ENCODE measurements at regions not wholly inside any gene's neighbourhood (a gene's known extent, or its start where the extent isn't known, plus 50 kb on each side); places are given as distances from the start of the nearest gene placed in this dataset.

DNA sequence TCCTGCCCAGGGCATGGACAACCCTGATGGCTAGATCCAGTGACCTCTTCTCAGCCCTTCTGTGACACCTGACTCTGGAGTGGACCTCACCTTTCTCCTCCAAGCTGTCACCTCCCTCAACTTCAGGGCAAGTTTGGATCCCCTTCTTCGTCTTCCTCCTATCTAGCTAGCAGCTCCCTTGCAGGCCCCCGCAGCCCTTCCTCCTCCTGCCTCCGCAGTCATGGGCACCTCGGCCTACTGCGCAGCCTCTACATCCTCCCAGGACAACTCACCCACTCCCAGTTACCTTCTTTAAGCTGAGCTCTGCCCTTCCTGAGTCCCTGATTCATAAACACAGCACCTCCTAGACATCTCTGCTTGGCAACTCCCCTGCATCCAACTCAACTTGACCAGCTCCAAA is 61.3 kb upstream of the ID3 start:
- Histone ChIP-seq H3K27me3 (ENCODE audit: insufficient read depth, low read length) (peaks cover 23% of the 10 kb centered on the region), H3K4me1 (ENCODE audit: insufficient read depth, low read length) (peaks cover 54% of the 10 kb centered on the region), H3K9me3 (ENCODE audit: low read depth, low read length) (no peaks in the 10 kb centered on the region), H3K4me3 (ENCODE audit: low read length) (no peak overlapping the region)

DNA sequence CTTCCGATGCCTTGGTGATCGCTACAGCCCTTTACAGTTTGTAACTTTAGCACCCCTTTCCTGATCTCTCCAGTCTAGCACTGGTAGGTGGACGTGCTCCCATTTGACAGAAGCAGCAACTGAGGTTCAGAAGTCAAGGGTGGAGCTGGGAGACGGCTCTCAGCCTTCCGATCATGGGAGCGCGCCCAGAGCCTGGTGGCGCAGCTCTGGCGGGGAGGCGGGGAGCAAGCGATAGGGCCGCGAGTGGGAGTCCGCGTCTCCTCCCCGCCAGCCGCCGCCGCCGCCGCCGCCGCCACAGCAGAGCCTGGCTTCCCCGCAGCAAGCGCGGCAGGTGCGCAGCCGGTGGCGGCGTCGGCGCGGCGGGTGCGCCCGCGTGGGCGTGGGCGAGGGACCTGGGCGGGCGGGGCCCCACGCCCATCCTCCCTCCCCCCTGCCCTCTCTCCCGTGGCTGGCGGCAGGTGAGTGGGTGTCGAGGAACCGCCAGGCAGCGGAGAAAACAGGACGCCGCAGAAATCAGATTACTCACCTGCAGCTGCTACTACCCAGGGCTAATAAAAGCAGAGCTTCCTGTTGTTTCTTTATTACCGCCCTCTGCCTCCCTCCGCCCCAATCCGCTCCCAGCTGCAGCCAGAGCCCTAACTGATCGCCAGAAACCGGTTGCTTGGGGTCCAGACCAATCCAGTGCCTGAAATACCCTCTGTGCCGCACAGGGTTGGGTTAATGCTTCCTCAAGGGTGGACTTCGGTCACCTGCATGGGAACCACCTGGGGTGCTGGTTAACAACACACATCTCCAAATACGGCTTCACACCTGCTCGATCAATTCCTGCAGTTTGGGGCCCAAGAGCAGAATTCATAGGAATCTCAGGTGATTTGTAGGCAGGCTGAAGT is 60.2 kb upstream of the ID3 start:
- no peaks in the 10 kb centered on the region for H3K9me3 ChIP-seq (ENCODE audit: low read depth, low read length)
- H3K27me3 ChIP-seq (ENCODE audit: insufficient read depth, low read length), result peaks cover 23% of the 10 kb centered on the region
- peak overlapping the region; percentile 20 for H3K4me3 ChIP-seq (ENCODE audit: low read length)
- peaks cover 60% of the 10 kb centered on the region for H3K4me1 ChIP-seq (ENCODE audit: insufficient read depth, low read length)

DNA sequence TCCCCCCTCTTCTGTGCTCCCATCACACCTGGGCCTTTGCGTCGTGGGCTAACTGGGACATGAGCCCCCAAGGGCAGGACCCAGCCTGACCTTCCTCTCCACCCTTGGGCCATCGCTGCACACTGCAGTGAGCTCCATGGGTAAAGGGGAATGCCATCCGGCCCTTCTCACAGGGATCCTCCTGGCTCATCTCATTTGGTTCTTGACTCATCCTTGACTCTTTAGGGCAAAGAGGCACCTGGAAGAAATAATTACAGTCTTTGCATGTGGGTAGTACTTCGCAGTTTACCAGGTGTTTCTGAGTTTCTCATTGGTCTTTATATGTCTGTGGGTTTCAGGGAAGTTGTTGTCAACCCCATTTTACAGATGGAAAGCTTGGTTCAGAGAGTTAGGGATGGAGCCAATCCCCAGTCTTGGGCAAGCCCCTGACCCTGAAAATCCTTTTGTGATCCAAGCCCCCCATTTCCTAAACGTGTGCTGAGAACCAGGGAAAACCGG is 59.3 kb upstream of the ID3 start:
- peaks cover 23% of the 10 kb centered on the region for H3K27me3 ChIP-seq (ENCODE audit: insufficient read depth, low read length)
- no peaks in the 10 kb centered on the region for H3K9me3 ChIP-seq (ENCODE audit: low read depth, low read length)
- no peak overlapping the region for H3K4me3 ChIP-seq (ENCODE audit: low read length)
- H3K4me1 ChIP-seq (ENCODE audit: insufficient read depth, low read length), result peaks cover 60% of the 10 kb centered on the region

DNA sequence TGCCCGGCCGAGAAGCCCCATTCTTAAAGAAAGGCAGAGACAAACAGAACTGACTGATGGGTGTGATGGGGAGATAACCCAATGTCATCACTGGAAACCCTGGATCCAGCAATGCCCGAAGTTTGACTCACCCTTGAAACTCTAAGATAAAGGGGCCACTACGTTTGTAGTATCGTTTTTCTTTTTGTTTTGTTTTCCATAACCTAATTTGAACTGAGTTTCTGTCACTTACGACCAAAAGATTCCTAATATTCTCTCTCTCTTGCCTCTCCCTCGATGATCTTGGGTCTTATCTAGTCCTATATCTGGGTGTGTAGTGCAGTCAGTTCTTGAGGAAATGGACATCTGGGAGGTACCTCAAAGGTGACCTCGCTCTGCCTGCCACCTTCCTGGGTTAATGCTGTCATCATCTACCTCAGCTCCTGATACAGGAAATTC is 57.8 kb upstream of the ID3 start:
- H3K4me3 ChIP-seq (ENCODE audit: low read length), result no peak overlapping the region
- H3K9me3 ChIP-seq (ENCODE audit: low read depth, low read length), result no peaks in the 10 kb centered on the region
- H3K4me1 ChIP-seq (ENCODE audit: insufficient read depth, low read length), result peaks cover 74% of the 10 kb centered on the region
- peaks cover 23% of the 10 kb centered on the region for H3K27me3 ChIP-seq (ENCODE audit: insufficient read depth, low read length)

DNA sequence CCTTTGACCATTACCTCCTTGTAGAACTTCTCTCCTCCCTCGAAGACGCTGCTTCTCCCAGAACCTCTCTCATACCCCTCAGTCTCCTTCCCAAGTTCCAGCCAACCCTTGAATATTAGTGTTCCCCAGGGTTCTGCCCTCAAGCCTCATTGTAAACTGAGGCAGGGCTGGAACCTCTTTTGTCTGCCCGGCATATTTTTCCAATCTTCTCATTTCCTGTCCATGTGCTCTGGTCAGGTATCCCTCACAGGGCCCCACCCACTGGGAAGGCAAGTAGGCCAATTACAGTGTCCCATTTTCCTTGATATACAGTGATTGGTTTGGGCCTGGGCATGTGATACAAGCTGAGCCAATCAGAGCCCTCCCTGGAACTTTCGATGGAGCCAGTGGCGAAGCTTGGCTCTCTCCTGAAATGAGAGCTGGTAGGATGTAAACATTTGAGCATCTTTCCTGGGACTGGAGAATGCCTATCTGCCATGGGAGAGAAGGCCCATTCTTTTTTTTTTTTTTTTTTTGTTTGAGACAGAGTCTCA is 57.1 kb upstream of the ID3 start:
- Histone ChIP-seq H3K4me1 (ENCODE audit: insufficient read depth, low read length) (peaks cover 78% of the 10 kb centered on the region), H3K4me3 (ENCODE audit: low read length) (no peak overlapping the region), H3K27me3 (ENCODE audit: insufficient read depth, low read length) (peaks cover 23% of the 10 kb centered on the region), H3K9me3 (ENCODE audit: low read depth, low read length) (no peaks in the 10 kb centered on the region)

DNA sequence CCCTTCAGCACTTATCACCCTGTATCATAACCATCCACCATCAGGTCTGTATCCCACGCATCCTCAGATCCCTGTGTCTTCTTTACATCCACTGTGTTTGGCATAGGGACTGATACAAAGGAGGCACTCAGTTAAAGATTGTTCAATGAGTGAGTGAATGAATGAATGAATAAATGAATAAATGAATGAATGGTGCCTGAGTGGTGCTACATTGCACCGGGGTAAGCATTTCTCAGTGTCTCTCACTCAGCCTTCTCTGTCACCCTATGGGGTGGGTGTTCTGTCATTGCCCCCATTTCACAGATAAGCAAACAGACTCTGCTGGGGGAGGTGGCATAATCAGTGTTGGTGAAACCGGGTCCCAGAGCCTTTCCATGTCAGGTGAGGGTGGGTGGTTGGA is 56.6 kb upstream of the ID3 start:
- no peaks in the 10 kb centered on the region for H3K9me3 ChIP-seq (ENCODE audit: low read depth, low read length)
- H3K4me3 ChIP-seq (ENCODE audit: low read length), result no peak overlapping the region
- H3K4me1 ChIP-seq (ENCODE audit: insufficient read depth, low read length), result peaks cover 73% of the 10 kb centered on the region
- peaks cover 23% of the 10 kb centered on the region for H3K27me3 ChIP-seq (ENCODE audit: insufficient read depth, low read length)

DNA sequence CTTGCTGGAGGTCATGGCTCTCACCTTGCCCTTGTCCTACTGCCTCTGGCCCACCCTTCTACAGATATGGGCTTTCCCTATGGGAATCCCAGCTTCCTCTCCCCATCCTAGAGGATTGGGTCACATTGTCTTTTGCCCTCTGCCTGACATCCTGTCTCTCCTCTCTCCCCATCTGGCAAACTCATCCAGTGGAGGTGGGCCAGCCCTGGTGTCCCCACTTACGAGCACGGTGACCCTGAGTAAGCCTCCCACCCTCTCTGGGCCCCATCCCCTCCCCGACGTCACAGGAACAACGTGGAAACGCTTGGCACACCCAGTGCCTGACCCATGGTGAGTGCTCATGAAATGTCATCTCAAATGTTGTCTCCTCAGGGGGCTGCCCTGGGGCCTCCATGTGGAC is 56.1 kb upstream of the ID3 start:
- Histone ChIP-seq H3K4me1 (ENCODE audit: insufficient read depth, low read length) (peaks cover 69% of the 10 kb centered on the region), H3K4me3 (ENCODE audit: low read length) (no peak overlapping the region), H3K27me3 (ENCODE audit: insufficient read depth, low read length) (peaks cover 19% of the 10 kb centered on the region), H3K9me3 (ENCODE audit: low read depth, low read length) (no peaks in the 10 kb centered on the region)

DNA sequence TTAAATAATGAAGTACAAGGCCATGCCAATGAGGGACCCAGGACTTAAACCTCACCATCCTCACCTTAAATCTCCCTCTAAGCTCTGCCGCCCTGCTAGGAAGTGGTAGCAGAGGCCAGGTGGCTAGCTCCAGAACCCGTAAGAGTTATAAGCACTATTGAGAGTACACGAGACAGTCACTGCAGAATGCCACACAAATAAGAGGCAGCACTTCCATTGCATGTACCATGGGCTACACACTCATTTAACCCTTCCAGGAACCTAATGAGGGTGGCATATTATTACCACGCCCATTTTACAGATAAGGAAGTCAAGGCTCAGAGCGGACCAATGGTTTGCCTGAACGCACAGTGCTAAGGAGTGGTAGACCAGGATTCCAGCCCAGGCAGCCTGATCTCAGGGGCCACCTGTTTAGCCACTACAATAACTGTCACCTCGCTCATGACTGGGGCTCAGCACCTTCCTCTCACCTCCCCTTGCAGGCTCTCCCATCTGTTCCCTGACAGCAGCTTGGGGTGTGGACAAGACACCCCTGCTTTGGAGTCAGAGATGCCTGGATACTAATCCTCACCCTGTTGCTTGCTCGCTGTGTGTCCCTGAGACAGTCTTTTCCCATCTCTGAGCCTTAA is 54.8 kb upstream of the ID3 start:
- Histone ChIP-seq H3K4me3 (ENCODE audit: low read length) (no peak overlapping the region), H3K4me1 (ENCODE audit: insufficient read depth, low read length) (peaks cover 59% of the 10 kb centered on the region), H3K27me3 (ENCODE audit: insufficient read depth, low read length) (peaks cover 9% of the 10 kb centered on the region), H3K9me3 (ENCODE audit: low read depth, low read length) (no peaks in the 10 kb centered on the region)

DNA sequence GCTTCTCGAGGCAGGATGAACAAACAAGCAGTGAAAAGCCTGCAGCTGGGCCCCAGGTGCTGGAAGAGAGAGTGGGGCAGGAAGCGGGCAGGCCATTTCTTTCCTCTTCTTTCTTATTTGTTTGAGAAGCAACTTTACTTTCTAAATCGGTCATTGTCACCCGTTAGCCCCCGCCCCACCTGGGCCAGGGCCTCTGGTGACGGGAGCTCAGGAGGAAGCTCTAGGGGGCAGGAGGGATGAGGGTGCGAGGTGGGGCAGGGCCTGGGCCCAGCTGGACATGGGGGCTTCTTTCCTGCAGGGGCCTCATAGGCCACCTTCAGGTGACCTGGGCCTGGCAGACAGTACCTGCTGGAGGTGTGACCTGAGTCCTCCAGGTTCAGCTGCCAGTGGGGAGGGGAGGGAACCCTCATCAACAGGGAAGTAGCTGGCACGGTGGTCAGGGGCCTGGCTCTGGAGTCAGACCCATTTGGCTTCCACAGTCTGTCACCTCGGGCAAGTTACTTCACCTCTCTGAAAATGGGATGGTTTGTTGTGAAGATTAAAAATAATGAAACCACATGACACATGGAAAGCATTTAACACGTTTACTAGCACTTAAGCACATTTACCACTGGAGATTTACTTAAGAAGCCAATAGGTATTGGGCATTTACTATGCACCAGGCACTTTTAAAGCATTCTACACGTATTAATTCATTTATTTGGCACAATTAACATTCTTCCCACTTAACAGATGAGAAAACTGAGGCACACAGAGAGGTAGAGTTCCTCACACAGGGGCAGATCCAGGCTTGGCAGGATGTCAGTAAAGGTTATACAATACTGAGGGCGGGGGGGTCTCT is 54.1 kb upstream of the ID3 start:
- H3K9me3 ChIP-seq (ENCODE audit: low read depth, low read length), result no peaks in the 10 kb centered on the region
- peaks cover 3% of the 10 kb centered on the region for H3K27me3 ChIP-seq (ENCODE audit: insufficient read depth, low read length)
- no peak overlapping the region for H3K4me3 ChIP-seq (ENCODE audit: low read length)
- peaks cover 52% of the 10 kb centered on the region for H3K4me1 ChIP-seq (ENCODE audit: insufficient read depth, low read length)

DNA sequence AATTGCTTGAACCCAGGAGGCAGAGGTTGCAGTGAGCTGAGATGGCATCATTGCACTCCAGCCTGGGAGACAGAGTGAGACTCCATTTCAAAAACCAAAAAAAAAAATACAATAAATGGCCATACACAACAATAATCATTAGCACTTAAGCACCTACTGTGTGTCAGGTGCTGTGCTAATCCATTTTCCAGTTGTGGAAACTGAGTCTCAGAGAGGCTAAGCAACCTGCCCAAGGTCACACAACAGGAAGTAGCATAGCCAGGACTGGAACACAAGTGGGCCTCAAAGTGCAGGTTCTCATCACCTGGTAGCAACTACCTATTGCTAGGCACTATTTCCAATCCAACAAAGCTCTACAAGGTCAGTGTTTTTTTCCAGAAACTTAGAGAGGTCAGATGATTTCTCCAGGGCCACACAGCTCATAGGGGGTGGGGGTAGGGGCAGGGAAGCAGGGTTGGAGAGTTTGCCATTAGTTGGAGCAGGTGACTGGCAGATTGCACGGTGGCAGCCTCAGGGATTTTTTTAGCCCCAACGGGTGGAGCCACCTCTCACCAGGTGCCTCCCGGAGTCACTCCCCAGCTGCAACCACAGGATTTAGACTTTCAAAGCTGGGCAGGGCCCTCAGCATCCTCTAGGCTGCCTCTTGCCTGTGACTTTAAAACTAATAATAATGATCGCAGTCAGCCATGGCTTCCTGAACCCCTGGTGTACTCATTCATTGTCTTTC is 52.5 kb upstream of the ID3 start:
- H3K4me3 ChIP-seq (ENCODE audit: low read length), result no peak overlapping the region
- peaks cover 57% of the 10 kb centered on the region for H3K4me1 ChIP-seq (ENCODE audit: insufficient read depth, low read length)
- H3K9me3 ChIP-seq (ENCODE audit: low read depth, low read length), result no peaks in the 10 kb centered on the region
- H3K27me3 ChIP-seq (ENCODE audit: insufficient read depth, low read length), result no peaks in the 10 kb centered on the region

DNA sequence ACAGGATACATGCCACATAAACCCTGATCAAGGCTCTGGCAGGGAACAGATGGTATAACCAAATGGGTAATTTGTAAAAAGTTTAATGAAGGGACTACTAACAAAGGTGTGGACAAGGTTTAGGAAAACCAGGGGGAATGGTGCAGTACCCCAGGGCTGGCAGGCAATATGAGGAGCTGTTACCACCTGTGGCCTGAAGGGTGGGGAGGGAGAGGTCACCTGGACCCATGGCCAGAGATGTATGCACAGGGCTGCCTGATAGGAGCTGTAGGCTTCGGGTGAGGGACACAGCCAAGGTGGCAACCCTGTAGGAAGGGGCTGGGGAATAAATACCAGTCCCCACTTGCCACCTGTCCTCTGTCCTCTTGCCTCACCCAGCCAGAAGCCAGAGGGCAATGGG is 51.4 kb upstream of the ID3 start:
- Histone ChIP-seq H3K4me3 (ENCODE audit: low read length) (no peak overlapping the region), H3K27me3 (ENCODE audit: insufficient read depth, low read length) (no peaks in the 10 kb centered on the region), H3K9me3 (ENCODE audit: low read depth, low read length) (no peaks in the 10 kb centered on the region), H3K4me1 (ENCODE audit: insufficient read depth, low read length) (peaks cover 53% of the 10 kb centered on the region)

DNA sequence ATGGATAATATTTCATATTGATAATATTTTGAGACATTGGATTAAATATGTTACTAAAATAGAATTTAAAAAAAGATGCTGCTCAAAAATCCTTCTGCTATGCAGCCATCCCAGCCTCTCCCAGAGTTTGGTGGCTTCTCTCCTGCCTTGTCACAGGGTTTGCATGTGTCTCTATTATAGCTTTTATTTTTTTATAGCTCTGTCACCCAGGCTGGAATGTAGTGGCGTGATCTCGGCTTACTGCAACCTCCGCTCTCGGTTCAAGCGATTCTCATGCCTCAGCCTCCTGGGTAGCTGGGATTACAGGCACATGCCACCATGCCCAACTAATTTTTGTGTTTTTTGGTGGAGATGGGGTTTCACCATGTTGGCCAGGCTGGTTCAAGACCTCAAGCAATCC is 50.7 kb upstream of the ID3 start:
- H3K4me3 ChIP-seq (ENCODE audit: low read length), result no peak overlapping the region
- no peaks in the 10 kb centered on the region for H3K9me3 ChIP-seq (ENCODE audit: low read depth, low read length)
- peaks cover 46% of the 10 kb centered on the region for H3K4me1 ChIP-seq (ENCODE audit: insufficient read depth, low read length)
- no peaks in the 10 kb centered on the region for H3K27me3 ChIP-seq (ENCODE audit: insufficient read depth, low read length)

All from mononuclear cell (primary cell).